Activated T-cell treated with anti-CD3 and anti-CD28 coated beads, Interleukin-2, amount 50 U/mL, for 72 hours (primary cell): ENCODE measurements at regions not wholly inside any gene's neighbourhood (a gene's known extent, or its start where the extent isn't known, plus 50 kb on each side); places are given as distances from the start of the nearest gene placed in this dataset.

Experiments
- ATAC-seq, 2 donors: fragments of 150-1000 bp; cut with Tn5 transposase; replicated peaks in 1 of 2; 2 replicates each; pipeline ENCODE4 v1.10.0; 2021; ENCODE audit warnings: moderate library complexity in 2 of 2, mild to moderate bottlenecking in 1 of 2
- DNase-seq, 2 donors: peaks; one replicate each; pipeline ENCODE4 v3.0.0; 2021 to 2022; ENCODE audit warnings: mixed read lengths in 1 of 2
- H3K27ac Mint-ChIP-seq: one replicate; pipeline ENCODE4 v1.8.0; 2022; ENCODE audit warnings: mild to moderate bottlenecking, moderate library complexity, mixed read lengths
- H3K27me3 Mint-ChIP-seq: one replicate; pipeline ENCODE4 v1.8.0; 2022; ENCODE audit warnings: low read depth, mixed read lengths
- H3K36me3 Mint-ChIP-seq, 2 donors: one replicate each; pipeline ENCODE4 v1.8.0; 2022; ENCODE audit warnings: mixed read lengths in 2 of 2, mild to moderate bottlenecking in 1 of 2; ENCODE audit not compliant: insufficient read depth in 2 of 2
- H3K4me1 Mint-ChIP-seq: one replicate; pipeline ENCODE4 v1.8.0; 2022; ENCODE audit warnings: low read depth, mixed read lengths
- H3K4me3 Mint-ChIP-seq, 2 donors: one replicate each; pipeline ENCODE4 v1.8.0; 2022; ENCODE audit warnings: mild to moderate bottlenecking in 2 of 2, mixed read lengths in 2 of 2, moderate library complexity in 2 of 2
- H3K9me3 Mint-ChIP-seq, 2 donors: one replicate each; pipeline ENCODE4 v1.8.0; 2022; ENCODE audit warnings: mixed read lengths in 2 of 2

- Mint-ChIP-seq H3K4me3 (no peak overlapping the region), H3K9me3 (peaks cover 1 to 2% of the 10 kb centered on the region in 2 donors), H3K27ac (no peak overlapping the region), H3K36me3 (no peaks in the 10 kb centered on the region), H3K4me1 (no peaks in the 10 kb centered on the region), H3K27me3 (peaks cover under 1% of the 10 kb centered on the region)
- DNase-seq (no peak), ATAC-seq (no peak)
Measured at GRCh38 chr16:80369138-80369958, 171.4 kb upstream of the DYNLRB2 start.

GRCh38 chr16:80367037-80367658, 173.6 kb upstream of the DYNLRB2 start:
- no peaks in the 10 kb centered on the region for H3K36me3 Mint-ChIP-seq
- H3K4me3 Mint-ChIP-seq: no peak overlapping the region
- H3K27me3 Mint-ChIP-seq: peaks cover 21% of the 10 kb centered on the region
- no peak overlapping the region for H3K27ac Mint-ChIP-seq
- ATAC-seq (no peak), DNase-seq (no peak)
- no peaks in the 10 kb centered on the region for H3K9me3 Mint-ChIP-seq
- no peaks in the 10 kb centered on the region for H3K4me1 Mint-ChIP-seq

GRCh38 chr16:80366023-80366422, 174.8 kb upstream of the DYNLRB2 start:
- H3K9me3 Mint-ChIP-seq: no peaks in the 10 kb centered on the region
- ATAC-seq (no peak), DNase-seq (no peak)
- no peaks in the 10 kb centered on the region for H3K36me3 Mint-ChIP-seq
- H3K27me3 Mint-ChIP-seq: peaks cover 32% of the 10 kb centered on the region
- no peak overlapping the region for H3K27ac Mint-ChIP-seq
- H3K4me3 Mint-ChIP-seq: no peak overlapping the region
- H3K4me1 Mint-ChIP-seq: no peaks in the 10 kb centered on the region

GRCh38 chr16:80362816-80363215, 178.0 kb upstream of the DYNLRB2 start:
- H3K27ac Mint-ChIP-seq: no peak overlapping the region
- DNase-seq: no peak
- no peak for ATAC-seq
- peaks cover 37% of the 10 kb centered on the region for H3K27me3 Mint-ChIP-seq
- H3K4me1 Mint-ChIP-seq: no peaks in the 10 kb centered on the region
- H3K36me3 Mint-ChIP-seq: no peaks in the 10 kb centered on the region
- no peaks in the 10 kb centered on the region for H3K9me3 Mint-ChIP-seq
- H3K4me3 Mint-ChIP-seq: no peak overlapping the region

GRCh38 chr16:80356365-80356764, 184.4 kb upstream of the DYNLRB2 start:
- Mint-ChIP-seq H3K27me3 (peaks cover 8% of the 10 kb centered on the region), H3K27ac (no peak overlapping the region), H3K36me3 (no peaks in the 10 kb centered on the region), H3K4me1 (no peaks in the 10 kb centered on the region), H3K9me3 (no peaks in the 10 kb centered on the region), H3K4me3 (no peak overlapping the region)
- ATAC-seq (no peak), DNase-seq (no peak)

GRCh38 chr16:80355335-80355734, 185.5 kb upstream of the DYNLRB2 start:
- ATAC-seq: no peak
- Mint-ChIP-seq H3K4me3 (no peak overlapping the region), H3K36me3 (no peaks in the 10 kb centered on the region), H3K4me1 (no peaks in the 10 kb centered on the region), H3K9me3 (no peaks in the 10 kb centered on the region), H3K27me3 (no peaks in the 10 kb centered on the region), H3K27ac (no peak overlapping the region)
- DNase-seq: no peak

GRCh38 chr16:80350061-80350460, 190.7 kb upstream of the DYNLRB2 start:
- no peak for ATAC-seq

DNA sequence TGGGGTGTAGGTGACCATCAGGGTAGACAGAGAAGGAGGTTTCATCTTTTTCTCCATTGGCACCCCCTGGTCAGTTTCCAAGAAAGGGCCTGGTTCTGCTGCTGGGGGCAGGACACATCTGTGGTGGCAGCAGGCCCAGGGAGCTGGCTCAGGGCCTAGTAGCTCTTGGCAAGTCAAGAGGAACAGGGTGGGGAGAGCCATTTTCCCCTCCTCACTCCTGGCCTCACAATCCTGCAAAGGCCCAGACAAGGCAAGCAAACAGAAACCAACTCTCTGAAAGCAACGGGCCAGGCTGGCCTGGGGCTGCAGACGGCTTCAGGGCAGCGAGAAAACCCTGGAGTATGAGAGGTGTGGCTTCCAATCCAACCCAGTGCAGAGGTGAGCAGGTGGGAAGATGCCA, 192.9 kb upstream of the DYNLRB2 start:
- Mint-ChIP-seq H3K4me3 (no peak overlapping the region), H3K4me1 (no peaks in the 10 kb centered on the region), H3K27me3 (no peaks in the 10 kb centered on the region), H3K9me3 (no peaks in the 10 kb centered on the region), H3K27ac (no peak overlapping the region), H3K36me3 (no peaks in the 10 kb centered on the region)
- DNase-seq: no peak
- ATAC-seq: no peak

More at GRCh38 chr16:80350061-80350460, 190.7 kb upstream of the DYNLRB2 start:
- no peaks in the 10 kb centered on the region for H3K9me3 Mint-ChIP-seq
- no peaks in the 10 kb centered on the region for H3K36me3 Mint-ChIP-seq
- H3K4me3 Mint-ChIP-seq: no peak overlapping the region
- H3K4me1 Mint-ChIP-seq: no peaks in the 10 kb centered on the region
- H3K27ac Mint-ChIP-seq: no peak overlapping the region
- no peaks in the 10 kb centered on the region for H3K27me3 Mint-ChIP-seq
- no peak for DNase-seq

GRCh38 chr16:80347002-80347401, 193.8 kb upstream of the DYNLRB2 start:
- Mint-ChIP-seq H3K4me3 (no peak overlapping the region), H3K27me3 (no peaks in the 10 kb centered on the region), H3K27ac (no peak overlapping the region), H3K4me1 (no peaks in the 10 kb centered on the region), H3K9me3 (no peaks in the 10 kb centered on the region), H3K36me3 (no peaks in the 10 kb centered on the region)
- DNase-seq (no peak), ATAC-seq (no peak)

DNA sequence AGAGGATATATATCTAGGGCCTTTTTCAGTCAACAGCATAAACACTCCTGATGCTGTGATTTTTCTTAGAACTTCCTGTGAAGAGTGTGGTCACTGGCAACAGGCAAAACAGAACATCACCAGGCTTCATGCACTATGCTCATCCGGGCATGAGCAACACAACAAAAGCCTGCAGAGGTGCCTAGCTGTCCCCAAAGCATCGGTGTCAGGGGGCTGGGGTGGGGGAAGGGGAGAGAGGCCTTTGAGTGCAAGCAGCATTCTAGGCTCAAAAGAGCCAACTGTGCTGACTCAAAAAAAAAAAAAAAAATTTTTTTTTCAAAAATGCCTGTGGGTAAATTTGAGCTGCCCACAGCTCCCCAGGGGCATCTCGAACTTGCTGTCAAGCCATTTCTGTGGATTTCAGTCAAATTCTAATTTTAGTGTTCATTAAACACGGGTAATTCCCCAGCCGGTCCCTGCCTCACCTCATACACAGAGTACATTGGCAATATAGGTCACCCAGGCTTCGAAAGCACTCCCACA, 194.6 kb upstream of the DYNLRB2 start:
- no peaks in the 10 kb centered on the region for H3K27me3 Mint-ChIP-seq
- ATAC-seq (no peak), DNase-seq (no peak)
- no peak overlapping the region for H3K4me3 Mint-ChIP-seq
- H3K27ac Mint-ChIP-seq: no peak overlapping the region
- no peaks in the 10 kb centered on the region for H3K4me1 Mint-ChIP-seq
- H3K36me3 Mint-ChIP-seq: no peaks in the 10 kb centered on the region
- no peaks in the 10 kb centered on the region for H3K9me3 Mint-ChIP-seq

GRCh38 chr16:80345701-80346100, 195.1 kb upstream of the DYNLRB2 start:
- ATAC-seq: no peak
- Mint-ChIP-seq H3K27me3 (no peaks in the 10 kb centered on the region), H3K4me1 (no peaks in the 10 kb centered on the region), H3K9me3 (no peaks in the 10 kb centered on the region), H3K36me3 (no peaks in the 10 kb centered on the region), H3K4me3 (no peak overlapping the region), H3K27ac (no peak overlapping the region)
- no peak for DNase-seq

GRCh38 chr16:80344570-80344969, 196.2 kb upstream of the DYNLRB2 start:
- ATAC-seq (no peak), DNase-seq (no peak)
- peaks cover 11% of the 10 kb centered on the region for H3K27me3 Mint-ChIP-seq
- H3K4me1 Mint-ChIP-seq: no peaks in the 10 kb centered on the region
- H3K9me3 Mint-ChIP-seq: no peaks in the 10 kb centered on the region
- no peak overlapping the region for H3K4me3 Mint-ChIP-seq
- no peaks in the 10 kb centered on the region for H3K36me3 Mint-ChIP-seq
- no peak overlapping the region for H3K27ac Mint-ChIP-seq

DNA sequence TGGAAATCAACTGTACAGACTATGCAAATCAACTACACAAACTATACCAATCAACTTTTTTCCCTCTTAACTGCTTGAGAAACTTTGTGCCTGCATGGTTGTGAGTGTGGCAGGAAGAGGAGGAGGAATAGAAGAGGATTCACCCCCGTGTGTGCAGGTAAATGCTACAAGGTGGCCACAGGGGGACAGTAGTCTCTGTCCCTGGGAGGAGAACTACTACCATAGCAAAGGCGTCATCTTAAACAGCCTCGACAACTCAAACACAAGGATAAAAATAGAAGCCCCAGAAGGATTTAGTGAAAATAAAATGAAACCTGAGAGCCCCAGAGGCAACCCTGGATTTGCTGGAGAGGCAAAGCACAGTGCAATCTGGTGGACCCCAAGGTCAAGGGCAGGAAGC, 199.5 kb upstream of the DYNLRB2 start:
- ATAC-seq (no peak), DNase-seq (no peak)
- H3K4me3 Mint-ChIP-seq: no peak overlapping the region
- no peaks in the 10 kb centered on the region for H3K9me3 Mint-ChIP-seq
- H3K27ac Mint-ChIP-seq: no peak overlapping the region
- H3K36me3 Mint-ChIP-seq: no peaks in the 10 kb centered on the region
- H3K4me1 Mint-ChIP-seq: no peaks in the 10 kb centered on the region
- H3K27me3 Mint-ChIP-seq: peaks cover 22% of the 10 kb centered on the region
